ENCODE measurements at regions not wholly inside any gene's neighbourhood (a gene's known extent, or its start where the extent isn't known, plus 50 kb on each side); places are given as distances from the start of the nearest gene placed in this dataset.

DNA sequence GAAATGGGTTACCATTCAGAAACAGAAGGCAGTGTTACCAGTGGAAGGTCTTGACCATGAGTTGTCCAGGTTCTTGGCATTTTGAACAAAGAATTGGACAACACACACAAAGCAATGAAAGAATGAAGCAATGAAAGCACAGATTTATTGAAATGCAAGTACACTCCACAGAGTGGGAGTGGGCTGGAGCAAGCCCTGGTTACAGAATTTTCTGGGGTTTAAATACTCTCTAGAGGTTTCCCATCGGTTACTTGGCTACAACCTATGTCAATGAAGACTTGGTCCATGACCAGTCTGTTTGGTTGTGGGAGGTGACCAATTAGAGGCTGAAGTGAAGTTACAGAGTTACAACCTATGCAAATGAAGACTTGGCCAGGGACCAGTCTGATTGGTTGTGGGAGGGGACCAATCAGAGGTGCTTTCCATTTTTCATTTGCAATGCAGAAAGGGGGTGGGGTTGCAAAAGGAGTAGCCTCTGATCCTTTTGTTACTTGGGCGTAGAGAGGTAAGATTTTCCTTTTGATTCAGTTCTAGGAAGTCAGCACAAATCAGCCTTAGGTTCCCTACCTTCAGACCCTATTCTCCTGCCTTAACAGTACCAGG lies 71.7 kb upstream of the SPRY4 start:
- DNase-seq (ENCODE audit: low spot score), result no peak
- H3K4me3 Mint-ChIP-seq (ENCODE audit: unreplicated experiment), result no peak overlapping the region
- no peaks in the 10 kb centered on the region for H3K4me1 Mint-ChIP-seq (ENCODE audit: low read depth)
- peaks cover 2% of the 10 kb centered on the region for H3K27me3 Mint-ChIP-seq (ENCODE audit: low read depth)
- H3K9me3 Mint-ChIP-seq (ENCODE audit: low read depth), result peaks cover 17% of the 10 kb centered on the region
- no peak overlapping the region for H3K27ac Mint-ChIP-seq (ENCODE audit: unreplicated experiment)
- TF ChIP-seq, protein P1, sequence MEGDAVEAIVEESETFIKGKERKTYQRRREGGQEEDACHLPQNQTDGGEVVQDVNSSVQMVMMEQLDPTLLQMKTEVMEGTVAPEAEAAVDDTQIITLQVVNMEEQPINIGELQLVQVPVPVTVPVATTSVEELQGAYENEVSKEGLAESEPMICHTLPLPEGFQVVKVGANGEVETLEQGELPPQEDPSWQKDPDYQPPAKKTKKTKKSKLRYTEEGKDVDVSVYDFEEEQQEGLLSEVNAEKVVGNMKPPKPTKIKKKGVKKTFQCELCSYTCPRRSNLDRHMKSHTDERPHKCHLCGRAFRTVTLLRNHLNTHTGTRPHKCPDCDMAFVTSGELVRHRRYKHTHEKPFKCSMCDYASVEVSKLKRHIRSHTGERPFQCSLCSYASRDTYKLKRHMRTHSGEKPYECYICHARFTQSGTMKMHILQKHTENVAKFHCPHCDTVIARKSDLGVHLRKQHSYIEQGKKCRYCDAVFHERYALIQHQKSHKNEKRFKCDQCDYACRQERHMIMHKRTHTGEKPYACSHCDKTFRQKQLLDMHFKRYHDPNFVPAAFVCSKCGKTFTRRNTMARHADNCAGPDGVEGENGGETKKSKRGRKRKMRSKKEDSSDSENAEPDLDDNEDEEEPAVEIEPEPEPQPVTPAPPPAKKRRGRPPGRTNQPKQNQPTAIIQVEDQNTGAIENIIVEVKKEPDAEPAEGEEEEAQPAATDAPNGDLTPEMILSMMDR (IDR thresholded peaks at IDR 0.05), result no peak
- H3K36me3 Mint-ChIP-seq (ENCODE audit: low read depth), result peaks cover 8% of the 10 kb centered on the region

DNA sequence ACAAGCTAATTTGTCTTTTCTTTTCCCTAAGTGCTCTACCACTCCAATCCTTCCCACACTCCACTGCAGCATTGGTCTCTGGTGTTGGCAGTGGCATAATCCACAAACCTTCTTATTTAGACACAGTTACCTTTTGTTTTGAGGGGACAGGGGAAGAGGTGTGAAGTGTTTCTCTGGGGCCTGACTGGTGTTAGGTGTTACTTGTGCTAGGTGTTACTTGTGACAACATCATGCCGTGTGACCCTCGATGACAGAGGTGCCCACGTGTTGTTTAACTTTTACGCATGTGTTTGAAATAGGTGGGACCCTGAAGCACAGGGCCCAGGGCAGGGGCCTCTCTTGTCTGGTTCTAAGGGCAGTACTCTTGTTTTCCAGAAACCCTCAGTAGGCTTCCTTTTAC lies 70.5 kb upstream of the SPRY4 start:
- Mint-ChIP-seq H3K4me1 (ENCODE audit: low read depth) (peaks cover 8% of the 10 kb centered on the region), H3K27me3 (ENCODE audit: low read depth) (peaks cover 4% of the 10 kb centered on the region), H3K36me3 (ENCODE audit: low read depth) (peaks cover 8% of the 10 kb centered on the region), H3K27ac (ENCODE audit: unreplicated experiment) (no peak overlapping the region), H3K9me3 (ENCODE audit: low read depth) (peaks cover 17% of the 10 kb centered on the region), H3K4me3 (ENCODE audit: unreplicated experiment) (no peak overlapping the region)
- TF ChIP-seq, protein P1 (IDR thresholded peaks at IDR 0.05), result no peak
- no peak for DNase-seq (ENCODE audit: low spot score)

DNA sequence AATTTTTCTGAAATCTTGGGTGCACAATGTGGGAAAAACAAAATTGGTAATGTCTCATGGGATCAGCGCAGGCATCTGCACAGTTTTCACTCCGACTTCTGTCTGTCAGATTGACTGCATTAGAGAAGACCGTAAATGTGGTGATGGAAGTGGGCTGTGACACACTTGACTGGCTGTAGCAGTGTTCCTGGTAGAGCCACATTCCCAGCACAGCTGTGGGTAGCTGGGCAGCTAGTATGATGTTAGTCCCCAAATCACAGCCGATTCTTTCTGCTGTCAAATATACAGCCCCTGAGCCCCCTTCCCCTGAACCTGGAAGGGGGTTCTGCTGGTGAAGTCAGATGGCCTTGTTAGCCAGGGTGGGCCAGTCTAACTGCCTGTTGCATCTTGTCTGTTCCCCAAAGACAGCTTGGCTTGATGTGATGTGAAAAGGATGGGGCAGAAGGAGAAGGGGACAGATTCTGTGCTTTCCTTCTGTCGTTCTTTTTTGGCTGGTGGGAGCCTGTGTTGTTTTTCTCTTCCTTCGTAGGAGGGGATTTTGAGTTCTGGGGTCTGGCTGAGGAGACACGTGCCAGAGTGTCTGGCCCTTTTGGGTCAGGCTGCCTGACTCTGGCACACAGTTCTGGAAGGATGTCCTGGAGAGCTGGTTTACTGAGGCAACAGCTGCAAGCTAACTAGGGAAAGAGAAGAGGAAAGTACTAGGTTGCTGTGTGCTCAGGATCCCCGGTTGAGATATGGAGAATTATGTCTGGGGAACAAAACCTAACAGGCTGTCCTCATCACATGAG lies 66.4 kb upstream of the SPRY4 start:
- no peak for DNase-seq (ENCODE audit: low spot score)
- Mint-ChIP-seq H3K9me3 (ENCODE audit: low read depth) (peaks cover 12% of the 10 kb centered on the region), H3K27ac (ENCODE audit: unreplicated experiment) (no peak overlapping the region), H3K4me3 (ENCODE audit: unreplicated experiment) (no peak overlapping the region), H3K27me3 (ENCODE audit: low read depth) (peaks cover 7% of the 10 kb centered on the region), H3K4me1 (ENCODE audit: low read depth) (peaks cover 20% of the 10 kb centered on the region), H3K36me3 (ENCODE audit: low read depth) (peaks cover 6% of the 10 kb centered on the region)
- TF ChIP-seq, protein P1 (IDR thresholded peaks at IDR 0.05), result no peak

DNA sequence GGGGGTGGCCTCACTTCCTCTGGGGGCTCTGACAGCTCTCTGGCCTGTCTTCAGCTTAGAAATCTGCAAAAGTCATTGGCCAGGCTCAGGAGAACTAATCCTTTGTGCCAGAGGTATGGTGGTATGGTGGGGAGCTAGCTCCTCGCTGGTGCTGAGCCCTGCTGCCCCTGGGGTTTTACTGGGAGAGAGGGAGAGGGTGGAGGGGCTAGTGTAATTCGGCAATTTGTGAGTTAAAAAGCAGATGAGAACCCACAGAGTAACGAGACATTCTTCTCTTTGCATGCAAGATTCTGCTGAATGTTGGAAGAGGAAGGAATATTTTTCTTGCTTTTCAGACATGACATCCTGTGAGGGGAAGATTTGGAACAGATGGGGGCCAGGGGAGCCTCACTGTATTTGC lies 65.5 kb upstream of the SPRY4 start:
- Mint-ChIP-seq H3K9me3 (ENCODE audit: low read depth) (peaks cover 3% of the 10 kb centered on the region), H3K4me3 (ENCODE audit: unreplicated experiment) (no peak overlapping the region), H3K36me3 (ENCODE audit: low read depth) (no peaks in the 10 kb centered on the region), H3K27me3 (ENCODE audit: low read depth) (peaks cover 7% of the 10 kb centered on the region), H3K27ac (ENCODE audit: unreplicated experiment) (peak overlapping the region; percentile 38), H3K4me1 (ENCODE audit: low read depth) (peaks cover 20% of the 10 kb centered on the region)
- no peak for DNase-seq (ENCODE audit: low spot score)
- TF ChIP-seq, protein P1 (IDR thresholded peaks at IDR 0.05), result no peak

DNA sequence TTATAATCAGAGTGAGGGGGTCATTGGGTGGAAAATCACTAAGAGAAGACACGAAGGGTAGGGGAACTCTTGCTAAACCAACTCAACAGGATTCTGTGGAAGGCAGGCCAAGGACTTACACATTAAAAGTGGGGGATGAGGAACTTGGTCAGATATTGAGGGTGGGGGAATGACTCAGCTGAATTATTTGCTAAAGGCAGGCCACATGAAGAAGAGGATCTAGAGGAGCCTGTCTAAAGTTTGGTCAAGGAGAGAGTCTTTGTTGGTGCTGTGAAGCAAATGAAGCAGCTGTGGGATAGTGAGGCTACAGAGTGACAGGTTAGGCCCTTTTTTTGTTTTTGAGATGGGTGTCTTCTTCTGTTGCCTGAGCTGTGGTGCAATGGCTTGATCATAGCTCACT lies 63.9 kb upstream of the SPRY4 start:
- H3K36me3 Mint-ChIP-seq (ENCODE audit: low read depth), result no peaks in the 10 kb centered on the region

More for the DNA sequence above, 63.9 kb upstream of the SPRY4 start:
- H3K27ac Mint-ChIP-seq (ENCODE audit: unreplicated experiment), result no peak overlapping the region
- no peaks in the 10 kb centered on the region for H3K9me3 Mint-ChIP-seq (ENCODE audit: low read depth)
- no peak overlapping the region for H3K4me3 Mint-ChIP-seq (ENCODE audit: unreplicated experiment)
- TF ChIP-seq, protein P1 (IDR thresholded peaks at IDR 0.05), result no peak
- H3K4me1 Mint-ChIP-seq (ENCODE audit: low read depth), result peaks cover 20% of the 10 kb centered on the region
- no peak for DNase-seq (ENCODE audit: low spot score)
- peaks cover 7% of the 10 kb centered on the region for H3K27me3 Mint-ChIP-seq (ENCODE audit: low read depth)

All from chondrocyte (in vitro differentiated cells).